NCI-H1694 treated with DMSO at 0.1 percent for 48 hours (cell line): ENCODE measurements at regions not wholly inside any gene's neighbourhood (a gene's known extent, or its start where the extent isn't known, plus 50 kb on each side); places are given as distances from the start of the nearest gene placed in this dataset.
"Not testable (repeated sequence)": the region's sequence is repeated elsewhere in the genome, so short reads cannot be mapped to it uniquely, and the experiment has no call there.

Source experiments
- DNase-seq: peaks from one replicate; lab custom pipeline; 2025; lab: John Stamatoyannopoulos, UW

DNA sequence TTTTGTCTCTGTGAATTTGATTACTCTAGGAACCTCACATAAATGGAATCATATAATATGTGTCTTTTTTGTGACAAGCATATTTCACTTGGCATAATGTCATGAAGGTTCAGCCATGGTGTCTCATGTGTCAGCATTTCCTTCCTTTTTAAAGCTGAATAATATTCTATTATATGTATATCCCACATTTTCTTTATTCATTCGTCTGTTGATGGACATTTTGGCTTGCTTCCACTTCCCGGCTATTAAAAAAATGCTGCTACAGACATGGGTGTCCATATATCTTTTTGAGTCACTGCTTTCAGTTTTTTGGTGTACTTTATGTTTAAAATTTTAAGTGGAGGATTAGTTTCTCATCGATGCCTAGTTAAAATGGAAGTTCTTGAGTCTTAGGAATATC is 59.8 kb upstream of the C5orf63 start:
- no peak for DNase-seq

DNA sequence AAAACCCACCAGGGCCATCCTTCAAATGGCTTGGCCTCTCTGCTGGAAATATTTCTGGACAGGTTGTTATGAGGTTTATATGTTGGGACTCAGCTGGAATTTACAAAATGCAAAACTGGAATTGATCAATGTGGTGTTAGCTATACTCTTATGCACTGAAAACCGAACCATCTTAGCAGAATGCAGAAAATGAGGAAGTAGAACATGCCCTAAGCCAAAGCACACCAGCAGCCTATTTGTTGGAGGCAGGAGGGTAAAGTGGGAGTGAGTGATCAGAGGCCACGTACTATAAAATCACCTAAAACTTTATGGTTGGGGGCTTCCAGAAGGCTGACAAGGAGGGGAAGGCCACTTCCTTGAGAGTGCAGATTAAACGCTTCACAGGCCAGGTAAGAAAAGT is 63.6 kb upstream of the C5orf63 start:
- no peak for DNase-seq

- no peak for DNase-seq
Measured at GRCh38 chr5:127143722-127144121, 70.4 kb upstream of the C5orf63 start.

GRCh38 chr5:127153031-127153430 is 79.7 kb upstream of the C5orf63 start:
- DNase-seq, result no peak

GRCh38 chr5:127153521-127153920 is 80.2 kb upstream of the C5orf63 start:
- no peak for DNase-seq

DNA sequence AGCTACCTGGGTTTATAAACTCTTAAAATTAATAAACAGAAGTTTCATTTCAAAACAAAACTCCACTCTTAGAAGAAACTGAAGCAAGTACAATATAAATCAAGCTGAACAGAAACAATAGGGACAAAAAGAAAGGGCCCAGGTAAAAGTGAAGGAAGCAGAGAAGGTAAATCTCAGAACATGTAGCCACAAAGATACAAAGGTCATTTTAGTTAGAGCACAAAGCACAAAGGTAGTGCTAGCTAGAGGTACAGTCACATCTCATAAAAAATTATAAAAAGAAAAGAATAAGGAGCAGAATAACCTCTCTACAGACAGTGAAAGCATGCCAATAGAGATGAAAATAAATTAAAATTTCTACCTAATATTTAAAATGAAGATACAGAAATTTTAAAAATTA is 90.4 kb upstream of the C5orf63 start:
- no peak for DNase-seq

DNA sequence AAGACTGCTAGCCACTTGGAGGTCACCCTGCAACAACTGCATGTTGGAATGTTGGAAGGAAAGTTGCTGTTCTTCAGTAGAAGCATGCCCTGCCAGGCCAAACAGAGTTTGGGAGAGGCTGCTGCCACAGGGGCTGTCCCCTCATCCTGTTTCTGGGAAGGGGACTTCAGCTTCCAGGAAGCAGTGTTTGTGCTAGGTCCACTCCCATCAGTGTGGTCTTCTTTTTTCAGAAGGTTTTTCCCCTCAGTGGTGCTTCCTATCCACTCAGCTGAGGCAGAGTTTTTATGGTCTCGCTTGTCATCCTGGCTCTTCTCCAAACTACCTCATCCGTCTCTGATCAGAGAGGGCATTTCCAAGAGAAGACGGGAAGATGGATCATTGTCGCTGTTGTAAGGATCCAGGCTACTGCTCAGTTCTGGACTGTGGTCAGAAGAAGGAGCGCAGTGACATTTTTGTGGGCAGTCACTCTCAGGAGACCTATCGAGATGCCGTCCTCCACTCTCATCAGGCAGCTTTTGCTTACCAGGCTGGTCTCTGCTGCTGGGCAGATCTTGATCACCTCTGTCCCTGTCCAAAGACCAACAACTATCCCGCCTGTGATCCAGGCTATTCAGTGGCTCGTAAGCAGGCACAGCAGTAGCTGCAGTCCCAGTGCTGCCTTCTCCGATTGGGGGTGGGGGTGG is 97.8 kb upstream of the C5orf63 start:
- no peak for DNase-seq

DNA sequence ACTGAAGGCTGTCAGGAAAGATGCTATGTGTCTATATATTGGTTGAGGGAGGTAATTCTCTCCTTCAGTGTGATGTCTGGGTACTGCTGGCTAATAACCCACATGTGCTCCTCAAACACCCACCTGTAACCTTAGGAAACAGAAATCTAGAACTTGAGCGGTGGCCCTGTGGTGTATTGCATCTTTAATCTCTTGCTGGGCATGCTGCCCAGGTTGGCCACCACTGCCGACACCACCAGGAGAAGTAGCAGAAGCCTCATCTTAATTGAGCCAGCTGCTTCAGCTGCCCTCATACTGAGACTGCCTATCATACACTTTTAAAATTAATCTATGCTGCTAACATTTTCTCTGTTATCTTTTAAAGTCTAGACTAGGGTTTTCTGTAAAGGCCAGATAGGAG is 103.5 kb upstream of the C5orf63 start:
- DNase-seq, result peak; percentile 1

DNA sequence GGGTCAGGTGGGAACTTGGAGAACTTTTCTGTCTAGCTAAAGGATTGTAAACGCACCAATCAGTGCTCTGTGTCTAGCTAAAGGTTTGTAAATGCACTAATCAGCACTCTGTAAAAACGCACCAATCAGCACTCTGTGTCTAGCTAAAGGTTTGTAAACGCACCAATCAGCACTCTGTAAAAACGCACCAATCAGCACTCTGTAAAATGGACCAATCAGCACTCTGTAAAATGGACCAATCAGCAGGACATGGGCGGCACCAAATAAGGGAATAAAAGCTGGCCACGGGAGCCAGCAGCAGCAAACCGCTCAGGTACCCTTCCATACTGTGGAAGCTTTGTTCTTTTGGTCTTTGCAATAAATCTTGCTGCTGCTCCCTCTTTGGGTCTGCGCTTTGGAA is 108.0 kb upstream of the MEGF10 start:
- DNase-seq, result not testable (repeated sequence)

- no peak for DNase-seq
Measured at GRCh38 chr5:127183332-127183731, 107.3 kb upstream of the MEGF10 start.

DNA sequence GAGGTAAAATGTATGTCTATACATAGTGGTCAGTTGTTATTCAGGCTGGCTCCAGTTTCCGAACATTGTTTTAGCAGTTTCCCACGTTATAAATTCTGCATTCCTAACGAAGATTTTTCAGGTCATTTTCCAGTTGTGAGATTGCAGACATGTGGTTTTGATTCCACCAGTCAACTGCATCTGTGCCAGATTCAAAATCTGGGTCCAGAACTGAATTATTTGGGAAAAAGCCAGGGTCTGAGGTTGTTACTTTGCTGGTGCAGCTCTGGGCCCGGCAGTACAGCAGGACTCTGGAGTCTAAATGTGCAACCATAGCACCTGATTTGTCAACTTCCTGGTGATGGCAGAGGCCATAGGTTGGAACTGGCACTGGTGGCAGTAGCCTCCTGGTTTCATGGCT is 105.7 kb upstream of the MEGF10 start:
- DNase-seq, result no peak

DNA sequence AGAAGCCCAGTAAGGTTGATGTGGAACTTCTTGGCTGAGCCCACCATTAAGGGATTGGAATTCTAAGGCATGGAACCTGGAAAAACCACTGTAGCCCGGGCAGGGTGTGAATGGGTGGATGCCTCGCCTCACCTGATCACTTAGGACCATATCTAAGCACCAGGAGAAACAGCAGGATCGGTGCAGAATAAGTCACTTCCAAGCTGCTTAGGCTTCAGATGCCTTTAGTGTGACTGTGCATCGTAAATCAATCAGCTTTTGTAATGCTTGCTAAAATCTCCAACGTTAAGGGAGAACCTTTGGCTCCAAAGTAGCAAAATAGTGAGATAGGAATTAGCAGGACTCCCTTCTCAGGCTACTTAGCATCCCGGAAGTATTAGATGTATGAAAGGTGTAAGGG is 103.9 kb upstream of the MEGF10 start:
- DNase-seq, result no peak

- no peak for DNase-seq
Measured at GRCh38 chr5:127187706-127188105, 102.9 kb upstream of the MEGF10 start.

DNA sequence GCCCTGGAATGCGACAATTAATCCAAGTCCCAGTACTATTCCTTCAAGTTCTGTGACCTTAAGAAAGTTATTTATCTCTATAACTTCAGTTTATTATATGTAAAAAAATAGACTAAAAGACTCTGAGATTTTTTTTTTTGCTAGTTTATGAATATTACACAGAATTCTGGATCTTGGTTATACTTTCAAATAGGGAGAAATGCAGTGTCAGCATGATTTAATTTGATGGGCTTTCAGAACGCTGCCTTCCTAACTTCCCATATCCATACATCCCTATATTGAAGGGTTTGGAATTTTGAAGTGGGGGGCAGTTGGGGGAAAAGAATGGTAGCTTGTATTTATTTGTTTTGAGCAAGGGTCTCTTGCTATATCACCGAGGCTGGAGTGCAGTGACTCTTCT is 98.4 kb upstream of the MEGF10 start:
- DNase-seq, result no peak

GRCh38 chr5:127192836-127193338 is 97.7 kb upstream of the MEGF10 start:
- no peak for DNase-seq

- DNase-seq, result no peak
Measured at GRCh38 chr5:127196042-127196441, 94.6 kb upstream of the MEGF10 start.

- DNase-seq, result not testable (repeated sequence)
Measured at GRCh38 chr5:127197402-127198167, 93.0 kb upstream of the MEGF10 start.

DNA sequence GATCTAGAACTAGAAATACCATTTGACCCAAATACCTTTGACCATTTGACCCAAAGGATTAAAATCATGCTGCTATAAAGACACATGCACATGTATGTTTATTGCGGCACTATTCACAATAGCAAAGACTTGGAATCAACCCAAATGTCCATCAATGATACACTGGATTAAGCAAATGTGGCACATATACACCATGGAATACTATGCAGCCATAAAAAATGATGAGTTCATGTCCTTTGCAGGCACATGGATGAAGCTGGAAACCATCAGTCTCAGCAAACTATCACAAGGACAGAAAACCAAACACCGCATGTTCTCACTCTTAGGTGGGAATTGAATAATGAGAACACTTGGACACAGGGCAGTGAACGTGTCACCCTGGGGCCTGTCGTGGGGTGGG is 87.9 kb upstream of the MEGF10 start:
- DNase-seq, result not testable (repeated sequence)

DNA sequence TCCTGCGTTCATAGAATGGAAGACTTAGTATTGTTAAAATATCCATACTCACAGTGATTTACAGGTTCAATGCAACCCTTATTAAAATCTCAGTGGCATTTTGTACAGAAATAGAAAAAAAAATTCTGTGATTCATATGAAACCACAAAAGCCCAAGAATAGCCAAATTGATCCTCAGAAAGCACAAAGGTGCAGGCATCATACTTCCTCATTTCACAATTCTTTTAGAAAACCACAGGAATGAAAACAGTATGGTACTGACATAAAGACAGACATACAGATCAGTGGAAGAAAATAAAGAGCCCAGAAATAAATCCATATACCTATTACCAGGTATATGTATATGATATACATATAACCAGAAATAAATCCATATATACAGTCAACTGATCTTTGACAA is 86.8 kb upstream of the MEGF10 start:
- no peak for DNase-seq

- DNase-seq, result no peak
Measured at GRCh38 chr5:127205147-127205546, 85.4 kb upstream of the MEGF10 start.

DNA sequence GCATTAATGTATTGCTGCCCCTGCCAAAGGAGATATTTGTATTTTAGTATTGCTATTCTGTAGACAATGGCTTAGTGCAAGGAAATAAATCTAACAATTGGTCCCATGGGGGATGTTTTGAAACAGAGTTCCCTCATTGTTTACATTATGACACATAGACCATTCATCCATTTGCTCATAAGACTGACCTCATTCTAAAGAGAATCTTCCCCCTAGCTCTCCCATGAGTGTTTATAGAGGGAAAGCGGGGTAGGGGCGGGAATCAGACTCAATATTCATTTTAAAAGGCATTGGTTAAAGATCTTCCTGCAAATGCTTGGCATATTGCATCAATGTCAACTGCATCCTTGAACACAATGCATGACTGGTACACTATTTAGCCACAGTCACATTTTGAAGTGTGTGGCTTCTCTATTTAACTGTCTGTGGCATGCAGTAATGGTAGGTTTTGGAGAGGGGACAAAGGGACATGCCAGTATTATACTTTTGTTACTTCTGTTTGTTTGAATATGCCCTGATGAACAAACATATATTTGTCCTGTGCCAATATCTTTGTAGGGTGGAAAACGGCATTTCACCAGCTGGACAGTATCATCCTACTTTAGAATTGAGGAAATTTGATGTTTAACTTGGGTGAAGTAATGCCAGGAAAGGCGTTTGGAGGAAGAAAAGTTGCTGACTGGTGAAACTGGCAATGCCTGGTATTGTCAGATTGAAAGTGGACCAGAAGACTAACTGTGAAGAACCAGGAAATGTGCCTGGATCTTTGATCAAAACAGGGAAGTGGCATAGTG is 84.1 kb upstream of the MEGF10 start:
- DNase-seq, result no peak

GRCh38 chr5:127210042-127210441 is 80.6 kb upstream of the MEGF10 start:
- DNase-seq, result peak; percentile 4

GRCh38 chr5:127213231-127213630 is 77.4 kb upstream of the MEGF10 start:
- no peak for DNase-seq
